Mucosa of descending colon (tissue), 3 donors: ENCODE measurements at regions not wholly inside any gene's neighbourhood (a gene's known extent, or its start where the extent isn't known, plus 50 kb on each side); places are given as distances from the start of the nearest gene placed in this dataset.

Experiments used
- ATAC-seq: fragments of 200-7000 bp; cut with Tn5 transposase; one replicate; pipeline ENCODE4 v1.9.1; 2020; ENCODE audit warnings: mild to moderate bottlenecking, moderate library complexity
- DNase-seq, 3 donors: peaks; one replicate each; pipeline ENCODE4 v3.0.0-alpha.2; 2020
- H3K36me3 ChIP-seq: fragments of 200-600 bp; one replicate; pipeline ENCODE4 v1.8.0; 2021; ENCODE audit warnings: low read depth, mild to moderate bottlenecking
- H3K4me1 ChIP-seq: fragments of 200-600 bp; one replicate; pipeline ENCODE4 v1.8.0; 2021; ENCODE audit warnings: low read depth, mild to moderate bottlenecking
- H3K4me3 ChIP-seq: fragments of 200-600 bp; one replicate; pipeline ENCODE4 v1.8.0; 2021; ENCODE audit warnings: mild to moderate bottlenecking
- H3K9me3 ChIP-seq: fragments of 200-600 bp; one replicate; pipeline ENCODE4 v1.8.0; 2021; ENCODE audit warnings: mild to moderate bottlenecking
- CTCF ChIP-seq: fragments of 200-600 bp; IDR thresholded peaks from one replicate; pipeline ENCODE4 v1.8.0; 2022; ENCODE audit warnings: antibody characterized with exemption, mild to moderate bottlenecking
- intact Hi-C, 2 donors: fragments of 100-400 bp; cut with DNase I in 1 of 2; cut with micrococcal nuclease in 1 of 2; formaldehyde crosslinking; loops; one replicate each; pipeline versions ENCODE4 v1.11.0 to v1.11.1; 2022; cut with DNase I, micrococcal nuclease
- donor health status: DM: no; HTN: no; CAD: no; lungs with moderate emphysema.
- donor health status: DM: no; HTN: no; CAD: no.
- donor health status: DM: no; HTN: yes; CAD: no.

- H3K36me3 ChIP-seq, result no peaks in the 10 kb centered on the region
- no peaks in the 10 kb centered on the region for H3K9me3 ChIP-seq
- intact Hi-C loops, result no loop called here
- DNase-seq (no peak), ATAC-seq (no peak)
- no peaks in the 10 kb centered on the region for H3K4me1 ChIP-seq
- TF ChIP-seq CTCF, result no peak
- no peak overlapping the region for H3K4me3 ChIP-seq
Observed at GRCh38 chr2:103660519-103660918, 898.7 kb downstream of the TMEM182 start.

- Histone ChIP-seq H3K9me3 (no peaks in the 10 kb centered on the region), H3K4me3 (no peak overlapping the region), H3K4me1 (no peaks in the 10 kb centered on the region), H3K36me3 (no peaks in the 10 kb centered on the region)
- DNase-seq (no peak), ATAC-seq (no peak)
- no peak for TF ChIP-seq CTCF
- intact Hi-C loops, result no loop called here
Observed at GRCh38 chr2:103660947-103661346, 899.1 kb downstream of the TMEM182 start.

DNA sequence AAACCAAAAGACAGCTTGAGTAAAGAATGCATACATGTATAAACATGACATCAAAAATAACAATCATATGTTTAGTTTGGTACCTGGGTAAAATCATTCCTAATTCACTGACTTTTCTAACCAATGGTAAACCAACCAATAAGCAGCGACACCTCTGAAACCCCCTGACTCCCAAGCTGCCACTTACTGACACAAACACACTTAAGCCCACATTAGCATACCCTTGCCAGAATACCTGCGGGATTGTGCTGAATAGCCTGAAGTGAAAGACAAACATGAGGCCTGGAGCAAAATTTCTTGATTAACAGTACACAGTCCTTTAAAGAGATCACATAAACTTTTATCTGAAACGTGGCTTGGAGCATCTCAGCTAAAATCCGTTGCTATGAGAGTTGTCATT is 902.9 kb downstream of the TMEM182 start:
- Histone ChIP-seq H3K36me3 (no peaks in the 10 kb centered on the region), H3K4me1 (no peaks in the 10 kb centered on the region), H3K9me3 (no peaks in the 10 kb centered on the region), H3K4me3 (no peak overlapping the region)
- TF ChIP-seq CTCF, result no peak
- intact Hi-C loops, result no loop called here
- DNase-seq (no peak), ATAC-seq (no peak)

DNA sequence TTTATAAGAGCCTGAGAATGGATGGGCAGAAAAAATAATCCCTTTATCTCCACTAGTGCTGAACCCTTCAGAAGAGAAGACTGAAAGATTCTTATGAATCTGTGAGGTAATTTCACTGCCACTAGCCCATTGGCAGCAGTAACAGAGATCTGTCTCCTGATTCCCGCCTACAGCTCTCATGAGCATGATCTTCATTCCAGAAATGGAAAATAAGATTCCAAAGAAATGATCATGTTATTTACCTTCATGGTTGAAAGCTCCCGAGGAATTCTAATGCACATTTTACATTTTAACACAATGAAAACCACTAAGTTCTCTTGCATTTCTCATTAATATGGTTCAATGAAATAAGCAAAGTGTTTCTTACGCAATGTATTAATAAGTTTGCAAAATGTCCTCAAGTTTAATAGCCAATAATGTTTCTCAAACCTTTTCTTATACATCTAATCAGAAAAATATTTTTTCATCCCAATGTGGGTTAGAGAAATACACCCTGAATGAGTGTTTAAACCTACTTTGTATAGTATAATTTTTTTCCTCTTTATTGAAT is 905.6 kb downstream of the TMEM182 start:
- DNase-seq (no peak), ATAC-seq (no peak)
- no peak for TF ChIP-seq CTCF
- H3K9me3 ChIP-seq, result no peaks in the 10 kb centered on the region
- H3K4me1 ChIP-seq, result no peaks in the 10 kb centered on the region
- no peaks in the 10 kb centered on the region for H3K36me3 ChIP-seq
- intact Hi-C loops, result no loop called here
- no peak overlapping the region for H3K4me3 ChIP-seq

DNA sequence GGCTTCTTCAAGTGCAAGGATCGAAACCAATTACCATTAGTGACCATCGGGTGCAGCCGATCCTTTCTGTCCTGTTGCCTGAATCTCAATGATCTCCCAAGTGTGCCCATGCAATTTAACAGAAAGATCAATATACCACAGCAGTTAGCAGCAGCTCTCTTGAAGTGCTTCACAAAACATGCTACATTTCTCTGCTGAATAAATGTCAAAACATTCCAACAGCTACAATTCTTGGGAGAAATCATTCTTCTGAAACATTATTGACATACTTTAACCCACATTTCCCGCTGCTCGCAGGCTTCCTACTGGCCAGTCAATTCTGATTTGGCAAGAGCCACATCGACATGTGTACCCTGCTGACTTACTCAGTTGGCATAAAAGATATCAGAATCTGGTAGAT is 907.7 kb downstream of the TMEM182 start:
- intact Hi-C loops, result no loop called here
- no peaks in the 10 kb centered on the region for H3K4me1 ChIP-seq
- TF ChIP-seq CTCF, result no peak
- H3K9me3 ChIP-seq, result no peaks in the 10 kb centered on the region
- no peaks in the 10 kb centered on the region for H3K36me3 ChIP-seq
- no peak for ATAC-seq
- H3K4me3 ChIP-seq, result no peak overlapping the region
- DNase-seq, result no peak
